ENCODE measurements at regions not wholly inside any gene's neighbourhood (a gene's known extent, or its start where the extent isn't known, plus 50 kb on each side); places are given as distances from the start of the nearest gene placed in this dataset.

GRCh38 chr12:12017135-12017581 is 53.6 kb upstream of the BCL2L14 start:
- Histone ChIP-seq H3K27ac (peak overlapping the region in 5 of 11 experiments; percentile 1 to 18 (median 6); a peak in 3 of 22 replicates), H4K20me1 (no peaks in the 10 kb centered on the region), H3K27me3 (no peaks in the 10 kb centered on the region), H3K36me3 (no peaks in the 10 kb centered on the region), H3K4me1 (peaks cover 28 to 47% (median 35%) of the 10 kb centered on the region in 10 experiments), H3K9ac (no peak overlapping the region), H3K4me3 (no peak overlapping the region), H3K4me2 (peak overlapping the region; percentile 49 to 86 (median 73)), H3K9me3 (replicated peaks in 1 of 11) (no peaks in the 10 kb centered on the region)
- no peak for TF ChIP-seq Cebpa-rat (IDR thresholded peaks at IDR 0.05)

- H3K9me3 ChIP-seq (replicated peaks in 1 of 11) = no peaks in the 10 kb centered on the region
- no peaks in the 10 kb centered on the region for H4K20me1 ChIP-seq
- no peaks in the 10 kb centered on the region for H3K36me3 ChIP-seq
- H3K9ac ChIP-seq = no peak overlapping the region
- TF ChIP-seq Cebpa-rat (IDR thresholded peaks at IDR 0.05) = no peak
- no peak overlapping the region for H3K27ac ChIP-seq
- no peak overlapping the region for H3K4me3 ChIP-seq
- H3K27me3 ChIP-seq = no peaks in the 10 kb centered on the region
- peaks cover 23 to 48% (median 32%) of the 10 kb centered on the region in 10 experiments for H3K4me1 ChIP-seq
- H3K4me2 ChIP-seq = peak overlapping the region in 9 of 11 experiments; percentile 4 to 86 (median 75); a peak in 11 of 22 replicates
Observed at GRCh38 chr12:12017798-12018197, 52.9 kb upstream of the BCL2L14 start.

GRCh38 chr12:12018454-12018853 is 52.3 kb upstream of the BCL2L14 start:
- Histone ChIP-seq H3K4me3 (no peak overlapping the region), H3K9ac (no peak overlapping the region), H3K4me2 (no peak overlapping the region), H4K20me1 (no peaks in the 10 kb centered on the region), H3K27ac (no peak overlapping the region), H3K9me3 (replicated peaks in 1 of 11) (no peaks in the 10 kb centered on the region), H3K4me1 (peaks cover 23 to 52% (median 32%) of the 10 kb centered on the region in 10 experiments), H3K36me3 (no peaks in the 10 kb centered on the region), H3K27me3 (no peaks in the 10 kb centered on the region)
- TF ChIP-seq Cebpa-rat (IDR thresholded peaks at IDR 0.05) = no peak

GRCh38 chr12:12019881-12020280 is 50.9 kb upstream of the BCL2L14 start:
- no peak overlapping the region for H3K4me3 ChIP-seq
- no peaks in the 10 kb centered on the region for H3K36me3 ChIP-seq
- H3K27me3 ChIP-seq = no peaks in the 10 kb centered on the region
- no peaks in the 10 kb centered on the region for H3K9me3 ChIP-seq (replicated peaks in 1 of 11)
- no peak for TF ChIP-seq Cebpa-rat (IDR thresholded peaks at IDR 0.05)
- H3K9ac ChIP-seq = no peak overlapping the region
- H4K20me1 ChIP-seq = no peaks in the 10 kb centered on the region
- H3K27ac ChIP-seq = no peak overlapping the region
- no peak overlapping the region for H3K4me2 ChIP-seq
- H3K4me1 ChIP-seq = peaks cover 23 to 50% (median 31%) of the 10 kb centered on the region in 10 experiments

GRCh38 chr12:12020762-12021161 is 50.0 kb upstream of the BCL2L14 start:
- TF ChIP-seq Cebpa-rat (IDR thresholded peaks at IDR 0.05) = no peak
- H3K4me3 ChIP-seq = no peak overlapping the region
- no peaks in the 10 kb centered on the region for H4K20me1 ChIP-seq
- H3K27ac ChIP-seq = no peak overlapping the region
- no peaks in the 10 kb centered on the region for H3K36me3 ChIP-seq
- H3K4me1 ChIP-seq = peaks cover 18 to 41% (median 22%) of the 10 kb centered on the region in 10 experiments
- no peak overlapping the region for H3K9ac ChIP-seq
- no peaks in the 10 kb centered on the region for H3K27me3 ChIP-seq
- H3K9me3 ChIP-seq (replicated peaks in 1 of 11) = peaks cover 0 to 6% (median 0%) of the 10 kb centered on the region in 11 experiments; a peak in 3 of 22 replicates
- no peak overlapping the region for H3K4me2 ChIP-seq

Data from BLaER1 treated with 17β-estradiol and CSF1 and Interleukin-3, amounts not matched to agents 10 nM and 100 nM (cell line).